ENCODE measurements at regions not wholly inside any gene's neighbourhood (a gene's known extent, or its start where the extent isn't known, plus 50 kb on each side); places are given as distances from the start of the nearest gene placed in this dataset.

- ATAC-seq: no peak
- H3K36me3 Mint-ChIP-seq: 0 out of 2 replicates have a peak, but pooled peaks cover 6% of the 10 kb centered on the region
- H3K27me3 Mint-ChIP-seq (ENCODE audit: low read depth): peaks cover 12% of the 10 kb centered on the region
- no peak overlapping the region for H3K27ac Mint-ChIP-seq
- CTCF ChIA-PET: no interaction called here
- POLR2A ChIA-PET: no interaction called here
- TF ChIP-seq KAT7 (CRISPR knock-in tag; IDR thresholded peaks at IDR 0.05; ENCODE audit: borderline replicate concordance): no peak
- no peak for TF ChIP-seq ZBTB21 (CRISPR knock-in tag; IDR thresholded peaks at IDR 0.05; ENCODE audit: borderline replicate concordance)
- TF ChIP-seq AFF4 (CRISPR knock-in tag; IDR thresholded peaks at IDR 0.05; ENCODE audit: borderline replicate concordance): no peak
- TF ChIP-seq PRRX2 (CRISPR knock-in tag; IDR thresholded peaks at IDR 0.05): no peak
- TF ChIP-seq EMX1 (CRISPR knock-in tag; IDR thresholded peaks at IDR 0.05): no peak
- TF ChIP-seq NR2C2 (CRISPR knock-in tag; IDR thresholded peaks at IDR 0.05): no peak
- TF ChIP-seq IRF1 (CRISPR knock-in tag; IDR thresholded peaks at IDR 0.05): no peak
- H3K4me1 Mint-ChIP-seq: peaks cover 17% of the 10 kb centered on the region
- DNase-seq (ENCODE audit: low spot score): no peak
- peaks cover 19% of the 10 kb centered on the region for H3K9me3 Mint-ChIP-seq
- H3K4me3 Mint-ChIP-seq: no peak overlapping the region
Measured at GRCh38 chr7:50858528-50859245, 76.0 kb upstream of the GRB10 start.

DNA sequence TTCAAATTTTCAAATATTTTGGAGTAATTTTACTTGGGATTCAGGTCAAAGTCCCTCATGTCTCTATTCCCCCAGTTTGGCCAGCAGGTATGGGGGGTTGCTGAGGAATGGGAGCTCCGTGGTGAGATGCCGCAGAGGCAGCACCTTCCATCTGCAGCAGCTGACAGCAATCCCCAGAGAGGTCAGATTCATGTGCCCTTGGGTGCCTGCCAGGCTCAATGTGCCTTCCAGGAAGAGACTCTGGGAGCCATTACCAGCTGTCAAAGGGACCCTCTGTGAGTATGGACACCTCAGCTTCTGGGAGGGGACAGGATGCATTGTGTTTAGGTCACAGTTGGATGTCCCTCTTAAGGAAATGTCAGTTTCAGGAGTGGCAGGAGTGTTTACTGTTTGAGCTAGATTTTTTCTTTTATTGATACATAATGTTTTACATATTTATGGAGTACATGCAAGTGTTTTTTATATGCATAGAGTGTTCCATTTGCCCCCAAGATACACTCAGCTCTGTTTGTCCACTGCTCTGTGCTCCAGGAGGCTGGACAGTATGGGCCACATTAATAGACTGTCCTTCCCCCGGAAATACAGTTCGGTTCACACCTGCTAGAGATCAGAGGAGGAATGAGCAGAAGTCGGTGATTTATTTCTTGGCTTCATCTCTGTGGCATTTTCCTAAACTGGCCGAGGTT is 75.3 kb upstream of the GRB10 start:
- Mint-ChIP-seq H3K27me3 (ENCODE audit: low read depth) (peaks cover 9% of the 10 kb centered on the region), H3K36me3 (no peaks in the 10 kb centered on the region), H3K27ac (no peak overlapping the region), H3K9me3 (peaks cover 11% of the 10 kb centered on the region), H3K4me1 (peaks cover 10% of the 10 kb centered on the region), H3K4me3 (no peak overlapping the region)
- POLR2A ChIA-PET: interaction anchor here (0.7 kb wide), 1 partner anchor 302 kb away, joined by 3 read pairs; no protein-coding TSS in a partner anchor
- no peak for ATAC-seq
- CTCF ChIA-PET: no interaction called here
- no peak for DNase-seq (ENCODE audit: low spot score)
- TF ChIP-seq ELF4 (CRISPR knock-in tag; IDR thresholded peaks at IDR 0.05; ENCODE audit: low read depth): no peak
- TF ChIP-seq E2F1 (CRISPR knock-in tag; IDR thresholded peaks at IDR 0.05): no peak
- TF ChIP-seq JAZF1 (CRISPR knock-in tag; IDR thresholded peaks at IDR 0.05): no peak
- no peak for TF ChIP-seq GTF2I (CRISPR knock-in tag; conservative IDR thresholded peaks at IDR 0.05)
- no peak for TF ChIP-seq NR1H2 (CRISPR knock-in tag; IDR thresholded peaks at IDR 0.05)
- no peak for TF ChIP-seq ERG (CRISPR knock-in tag; IDR thresholded peaks at IDR 0.05)
- TF ChIP-seq, protein P1, sequence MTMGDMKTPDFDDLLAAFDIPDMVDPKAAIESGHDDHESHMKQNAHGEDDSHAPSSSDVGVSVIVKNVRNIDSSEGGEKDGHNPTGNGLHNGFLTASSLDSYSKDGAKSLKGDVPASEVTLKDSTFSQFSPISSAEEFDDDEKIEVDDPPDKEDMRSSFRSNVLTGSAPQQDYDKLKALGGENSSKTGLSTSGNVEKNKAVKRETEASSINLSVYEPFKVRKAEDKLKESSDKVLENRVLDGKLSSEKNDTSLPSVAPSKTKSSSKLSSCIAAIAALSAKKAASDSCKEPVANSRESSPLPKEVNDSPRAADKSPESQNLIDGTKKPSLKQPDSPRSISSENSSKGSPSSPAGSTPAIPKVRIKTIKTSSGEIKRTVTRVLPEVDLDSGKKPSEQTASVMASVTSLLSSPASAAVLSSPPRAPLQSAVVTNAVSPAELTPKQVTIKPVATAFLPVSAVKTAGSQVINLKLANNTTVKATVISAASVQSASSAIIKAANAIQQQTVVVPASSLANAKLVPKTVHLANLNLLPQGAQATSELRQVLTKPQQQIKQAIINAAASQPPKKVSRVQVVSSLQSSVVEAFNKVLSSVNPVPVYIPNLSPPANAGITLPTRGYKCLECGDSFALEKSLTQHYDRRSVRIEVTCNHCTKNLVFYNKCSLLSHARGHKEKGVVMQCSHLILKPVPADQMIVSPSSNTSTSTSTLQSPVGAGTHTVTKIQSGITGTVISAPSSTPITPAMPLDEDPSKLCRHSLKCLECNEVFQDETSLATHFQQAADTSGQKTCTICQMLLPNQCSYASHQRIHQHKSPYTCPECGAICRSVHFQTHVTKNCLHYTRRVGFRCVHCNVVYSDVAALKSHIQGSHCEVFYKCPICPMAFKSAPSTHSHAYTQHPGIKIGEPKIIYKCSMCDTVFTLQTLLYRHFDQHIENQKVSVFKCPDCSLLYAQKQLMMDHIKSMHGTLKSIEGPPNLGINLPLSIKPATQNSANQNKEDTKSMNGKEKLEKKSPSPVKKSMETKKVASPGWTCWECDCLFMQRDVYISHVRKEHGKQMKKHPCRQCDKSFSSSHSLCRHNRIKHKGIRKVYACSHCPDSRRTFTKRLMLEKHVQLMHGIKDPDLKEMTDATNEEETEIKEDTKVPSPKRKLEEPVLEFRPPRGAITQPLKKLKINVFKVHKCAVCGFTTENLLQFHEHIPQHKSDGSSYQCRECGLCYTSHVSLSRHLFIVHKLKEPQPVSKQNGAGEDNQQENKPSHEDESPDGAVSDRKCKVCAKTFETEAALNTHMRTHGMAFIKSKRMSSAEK (CRISPR knock-in tag; IDR thresholded peaks at IDR 0.05; ENCODE audit: borderline replicate concordance): no peak
- TF ChIP-seq, protein P2, sequence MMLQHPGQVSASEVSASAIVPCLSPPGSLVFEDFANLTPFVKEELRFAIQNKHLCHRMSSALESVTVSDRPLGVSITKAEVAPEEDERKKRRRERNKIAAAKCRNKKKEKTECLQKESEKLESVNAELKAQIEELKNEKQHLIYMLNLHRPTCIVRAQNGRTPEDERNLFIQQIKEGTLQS (CRISPR knock-in tag; conservative IDR thresholded peaks at IDR 0.05): no peak
- TF ChIP-seq, protein P3, sequence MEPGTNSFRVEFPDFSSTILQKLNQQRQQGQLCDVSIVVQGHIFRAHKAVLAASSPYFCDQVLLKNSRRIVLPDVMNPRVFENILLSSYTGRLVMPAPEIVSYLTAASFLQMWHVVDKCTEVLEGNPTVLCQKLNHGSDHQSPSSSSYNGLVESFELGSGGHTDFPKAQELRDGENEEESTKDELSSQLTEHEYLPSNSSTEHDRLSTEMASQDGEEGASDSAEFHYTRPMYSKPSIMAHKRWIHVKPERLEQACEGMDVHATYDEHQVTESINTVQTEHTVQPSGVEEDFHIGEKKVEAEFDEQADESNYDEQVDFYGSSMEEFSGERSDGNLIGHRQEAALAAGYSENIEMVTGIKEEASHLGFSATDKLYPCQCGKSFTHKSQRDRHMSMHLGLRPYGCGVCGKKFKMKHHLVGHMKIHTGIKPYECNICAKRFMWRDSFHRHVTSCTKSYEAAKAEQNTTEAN (CRISPR knock-in tag; IDR thresholded peaks at IDR 0.05): no peak

Data from WTC11 (cell line).